COLO829 (cell line): ENCODE measurements at regions not wholly inside any gene's neighbourhood (a gene's known extent, or its start where the extent isn't known, plus 50 kb on each side); places are given as distances from the start of the nearest gene placed in this dataset.

Experiments
- DNase-seq: peaks from one replicate; pipeline ENCODE4 v3.0.0; 2012; ENCODE audit warnings: low spot score

DNA sequence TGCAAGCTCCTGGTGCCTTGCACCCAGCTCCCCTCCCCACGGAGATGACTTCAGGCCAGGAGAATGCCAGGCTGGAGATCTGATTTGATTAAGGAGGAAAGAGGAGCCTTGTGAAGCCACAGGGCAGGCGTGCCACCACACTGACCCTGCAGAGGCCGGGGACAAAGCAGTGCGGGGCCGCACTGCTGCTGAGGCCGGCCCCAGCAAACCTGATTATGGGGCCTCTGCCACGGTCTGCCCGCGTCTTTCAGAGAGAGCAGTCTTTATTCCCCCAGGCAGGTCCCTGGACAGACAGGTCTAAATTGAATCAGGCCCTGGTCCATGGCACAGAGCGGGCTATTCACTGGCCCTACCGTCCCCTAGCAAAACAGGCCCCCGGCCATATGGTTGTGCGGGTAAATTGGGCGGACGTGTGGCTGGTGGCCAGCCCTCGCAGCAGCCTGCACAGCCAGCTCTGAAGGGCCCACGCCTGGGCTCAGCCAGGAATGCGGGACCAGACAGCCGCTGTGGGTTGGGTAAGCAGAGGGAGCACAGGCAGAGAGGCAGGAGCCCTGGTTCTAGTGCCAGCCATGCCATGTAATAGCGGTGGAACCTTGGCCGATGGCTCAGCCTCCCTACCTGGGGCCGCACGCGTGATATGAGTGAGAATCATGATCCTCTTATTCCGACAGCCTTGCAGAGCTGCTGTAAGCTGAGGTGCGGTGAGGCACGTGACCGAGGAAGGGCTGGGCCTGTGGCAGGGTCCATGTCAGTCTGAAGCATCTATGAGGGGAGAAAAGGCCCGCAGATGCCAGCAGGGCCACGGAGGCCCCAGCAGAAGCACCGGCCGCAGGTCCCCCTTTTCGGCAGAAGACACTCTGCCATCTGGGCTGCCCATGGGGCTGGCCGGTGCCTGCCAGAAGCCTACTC lies 97.3 kb upstream of the MYCN start:
- no peak for DNase-seq

DNA sequence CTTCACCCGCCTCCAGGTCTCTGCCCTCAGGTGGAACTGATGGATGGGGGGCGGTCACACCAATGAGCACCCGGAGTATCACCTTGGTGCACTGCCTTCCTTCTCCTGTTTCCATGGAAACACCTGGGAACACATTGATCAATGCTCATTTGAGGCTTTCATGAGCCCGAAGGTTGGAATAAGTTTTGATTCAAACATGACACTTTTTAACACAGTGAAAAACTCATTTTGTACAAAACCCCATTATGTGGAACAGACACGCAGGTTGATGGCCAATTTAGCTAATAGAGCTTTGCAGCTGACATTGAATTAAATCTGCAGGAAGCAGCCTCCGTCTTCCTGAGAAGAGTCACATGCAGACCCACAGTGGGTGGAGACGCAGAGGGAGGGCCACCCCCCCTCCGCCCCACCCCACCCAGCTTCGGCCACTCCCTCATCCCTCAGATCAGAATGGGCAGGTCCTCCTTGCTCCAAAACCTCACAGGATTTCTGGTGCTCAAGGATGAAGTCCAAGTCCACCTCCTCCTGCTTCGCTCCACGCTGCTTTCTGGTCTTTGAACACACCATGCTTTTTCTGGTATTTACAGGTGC lies 96.0 kb upstream of the MYCN start:
- DNase-seq = no peak

DNA sequence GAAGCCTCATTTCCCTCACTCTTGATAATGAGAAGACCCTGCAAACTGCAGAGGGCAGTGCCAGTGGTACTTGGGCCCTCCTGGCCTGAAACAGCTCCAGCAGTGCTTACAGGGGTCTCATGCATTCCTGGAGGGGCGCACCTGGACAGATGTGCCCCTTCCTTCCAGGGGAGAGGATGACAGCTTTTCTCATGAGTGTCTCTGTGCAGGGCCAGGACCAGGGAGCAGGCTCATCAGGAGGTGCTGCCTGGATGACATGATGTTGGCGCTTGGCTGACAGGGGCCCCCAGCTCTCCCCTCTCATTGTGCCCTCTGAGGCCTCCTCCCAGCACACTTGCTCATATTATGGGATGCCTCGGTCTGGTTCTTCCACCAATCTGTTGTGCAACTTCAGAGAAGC lies 95.1 kb upstream of the MYCN start:
- DNase-seq = no peak

DNA sequence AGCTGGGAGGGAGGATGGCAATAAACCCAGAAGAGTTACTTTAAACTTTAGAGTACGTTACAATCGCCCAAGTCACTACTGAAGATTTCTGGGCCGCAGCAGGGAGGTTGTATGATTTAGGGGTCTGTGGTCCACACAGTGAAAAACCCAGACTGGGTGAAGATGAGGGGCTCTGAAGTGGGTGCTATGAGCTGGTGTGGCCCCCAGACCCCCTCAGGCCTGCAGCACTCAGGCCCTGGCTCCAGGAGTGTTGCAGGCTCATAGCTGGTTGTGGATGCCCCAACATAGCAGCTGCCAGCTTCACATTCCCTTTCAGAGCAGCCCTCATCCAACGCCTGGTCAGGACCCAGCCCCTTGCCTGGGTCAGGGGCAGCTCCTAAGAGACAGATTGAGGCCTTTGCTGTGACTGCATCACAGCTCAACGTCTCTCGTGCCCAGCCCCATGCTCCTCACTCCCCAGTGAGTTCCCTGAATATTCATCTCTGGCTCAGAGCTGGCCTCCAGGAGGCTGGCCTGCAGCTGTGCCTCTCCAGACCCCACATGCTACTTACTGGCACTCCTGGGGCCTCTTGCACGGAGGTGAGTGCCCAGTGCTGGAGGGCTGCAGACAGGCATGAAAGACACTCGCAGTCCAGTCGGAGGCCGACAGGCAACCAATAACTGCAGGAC lies 94.5 kb upstream of the MYCN start:
- no peak for DNase-seq

DNA sequence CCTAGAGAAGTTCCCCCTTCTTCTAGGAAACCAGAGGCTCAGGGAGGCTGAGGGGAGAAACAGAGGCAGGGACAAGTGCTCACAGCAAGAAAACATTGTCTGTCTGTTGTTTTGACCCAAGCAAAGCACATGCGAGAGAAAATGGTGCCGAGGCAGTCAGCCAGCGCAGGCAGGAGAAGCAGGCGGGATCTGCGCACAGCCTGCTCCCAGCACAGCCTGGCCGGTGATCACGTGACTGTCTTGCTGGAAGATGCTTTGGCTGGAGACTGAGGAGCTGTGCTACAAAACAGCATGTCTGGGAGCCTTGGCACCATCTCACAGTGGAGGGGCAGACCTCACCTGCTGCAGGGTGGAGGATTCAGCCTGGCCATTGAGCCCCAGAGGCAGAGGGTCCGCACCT lies 93.7 kb upstream of the MYCN start:
- no peak for DNase-seq

DNA sequence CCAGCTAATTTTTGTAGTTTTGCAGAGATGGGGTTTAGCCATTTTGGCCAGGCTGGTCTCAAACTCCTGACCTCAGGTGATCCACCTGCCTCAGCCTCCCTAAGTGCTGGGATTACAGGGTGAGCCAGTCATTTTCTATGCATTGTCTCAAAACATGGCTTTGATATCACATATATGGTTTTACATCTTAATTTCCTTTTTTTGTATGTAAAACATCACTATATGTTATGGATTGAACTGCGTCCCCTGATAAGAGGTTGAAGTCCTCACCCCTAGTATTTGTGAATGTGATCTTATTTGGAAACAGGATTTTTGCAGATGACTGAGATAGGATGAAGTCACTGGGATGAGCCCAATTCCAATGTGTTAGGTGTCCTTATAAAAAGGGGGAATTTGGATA lies 89.8 kb upstream of the MYCN start:
- no peak for DNase-seq

DNA sequence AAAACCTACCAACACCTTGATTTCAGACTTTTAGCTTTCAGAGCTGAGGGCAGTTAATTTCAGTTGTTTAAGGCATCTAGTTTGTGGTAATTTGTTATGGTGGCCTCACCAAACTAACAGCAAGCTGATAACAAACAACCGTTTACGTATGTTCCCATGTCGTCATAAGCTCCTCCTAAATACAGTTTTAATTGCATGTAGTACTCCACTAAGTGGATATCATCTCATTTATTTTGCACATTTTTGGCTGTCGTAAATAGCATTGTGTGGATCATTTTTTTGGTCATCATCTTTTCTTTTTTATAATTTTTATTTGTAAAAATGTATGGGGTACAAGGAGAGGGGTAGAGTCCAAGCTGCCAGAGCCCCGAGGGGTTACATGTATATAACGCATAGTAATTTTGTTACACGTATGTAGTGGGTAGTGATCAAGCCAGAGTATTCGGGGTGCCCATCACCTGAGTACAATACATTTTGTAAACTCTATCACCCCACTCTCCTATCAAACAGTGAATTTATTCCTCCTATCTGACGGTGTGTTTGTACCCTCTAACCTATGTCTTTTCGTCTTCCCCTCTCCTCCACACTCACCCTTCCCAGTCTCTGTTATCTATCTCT lies 89.2 kb upstream of the MYCN start:
- DNase-seq = no peak

DNA sequence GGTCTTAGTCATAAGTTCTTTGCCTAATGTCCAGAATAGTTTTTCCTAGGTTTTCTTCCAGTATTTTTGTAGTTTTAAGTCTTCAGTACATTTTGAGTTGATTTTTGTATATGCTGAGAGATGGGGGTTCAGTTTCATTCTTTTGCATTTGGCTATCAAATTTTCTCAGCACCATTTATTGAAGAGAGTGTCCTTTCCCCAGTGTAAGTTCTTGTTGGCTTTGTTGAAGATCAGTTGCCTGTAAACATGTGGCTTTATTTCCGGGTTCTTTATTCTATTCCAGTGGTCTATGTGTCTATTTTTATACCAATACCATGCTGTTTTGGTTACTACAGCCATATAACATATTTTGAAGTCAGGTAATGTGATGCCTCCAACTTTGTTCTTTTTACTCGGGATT lies 87.5 kb upstream of the MYCN start:
- no peak for DNase-seq

DNA sequence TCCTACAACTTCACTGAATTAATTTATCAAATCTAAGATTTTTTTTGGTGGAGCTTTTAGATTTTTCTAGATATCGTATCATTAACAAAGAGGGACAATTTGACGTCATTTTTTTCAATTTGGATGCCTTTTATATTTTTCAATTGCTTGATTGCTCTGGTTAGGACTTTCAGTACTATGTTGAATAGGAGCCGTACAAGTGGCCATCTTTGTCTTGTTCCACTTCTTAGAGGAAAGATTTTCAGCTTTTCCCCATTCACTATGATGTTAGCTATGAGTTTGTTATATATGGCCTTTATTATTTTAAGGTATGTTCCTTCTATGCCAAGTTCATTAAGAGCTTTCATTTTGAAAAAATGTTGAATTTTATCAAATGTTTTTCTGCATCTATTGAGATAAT lies 86.4 kb upstream of the MYCN start:
- DNase-seq = no peak

DNA sequence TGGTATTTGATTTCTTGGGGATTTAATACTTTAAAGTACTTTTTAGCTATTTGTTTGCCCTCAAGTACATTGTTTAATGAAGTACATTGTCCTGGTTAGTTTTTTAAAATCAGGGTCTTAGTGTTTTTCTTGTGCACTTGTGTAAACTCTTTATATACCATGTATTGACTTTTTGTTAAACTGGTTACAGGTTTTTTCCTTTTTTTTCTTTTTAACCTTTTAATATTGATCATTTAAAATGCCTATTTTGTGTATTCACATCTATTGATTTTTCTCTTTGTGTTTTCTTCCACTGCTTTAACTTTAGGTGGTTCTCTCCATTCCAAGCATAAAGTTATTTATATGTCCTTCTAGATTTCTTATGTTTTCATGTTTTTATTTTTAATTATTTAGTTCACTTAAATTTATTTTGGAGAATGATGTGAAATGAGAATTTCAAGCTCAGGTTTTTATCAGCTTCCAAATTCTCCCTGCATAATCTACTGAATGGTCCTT lies 84.5 kb upstream of the MYCN start:
- no peak for DNase-seq

DNA sequence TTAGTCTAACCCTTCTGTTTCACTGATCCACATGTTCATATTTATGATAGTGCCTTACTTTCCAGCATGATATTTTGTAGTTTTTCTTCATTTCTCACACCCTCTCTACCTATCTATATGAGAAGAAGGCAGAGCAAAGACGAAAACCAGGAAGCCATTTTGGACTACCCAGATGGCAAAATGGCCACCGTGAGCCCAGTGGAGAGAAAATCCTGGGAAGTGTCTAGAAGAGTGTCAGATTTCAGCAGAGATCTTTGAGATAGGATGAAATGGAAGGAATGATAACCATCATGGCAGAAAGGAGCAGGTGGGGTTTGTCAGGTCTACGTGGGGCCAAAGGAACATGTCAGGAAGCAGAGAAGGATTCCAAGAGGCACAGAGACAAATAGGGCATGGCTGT lies 84.0 kb upstream of the MYCN start:
- no peak for DNase-seq

DNA sequence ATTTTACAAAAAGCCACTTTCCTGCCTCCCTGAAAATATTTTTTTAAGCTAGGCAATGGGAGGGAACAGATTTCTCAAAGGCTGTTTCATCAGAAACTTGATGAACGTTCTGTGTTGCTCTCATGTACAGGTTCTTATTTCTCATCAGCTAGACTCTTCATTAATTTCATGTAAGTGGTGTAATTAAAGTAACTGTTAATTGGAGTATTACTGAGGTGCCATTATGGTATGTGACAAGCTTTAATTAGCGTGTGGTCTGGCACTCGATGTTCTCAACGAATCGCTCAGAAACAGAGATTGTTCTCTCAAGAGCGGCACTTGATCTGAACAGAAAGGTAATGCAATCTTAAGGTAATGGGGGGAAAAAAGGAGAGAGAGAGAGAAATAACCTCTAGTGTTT lies 81.9 kb upstream of the MYCN start:
- DNase-seq = no peak

DNA sequence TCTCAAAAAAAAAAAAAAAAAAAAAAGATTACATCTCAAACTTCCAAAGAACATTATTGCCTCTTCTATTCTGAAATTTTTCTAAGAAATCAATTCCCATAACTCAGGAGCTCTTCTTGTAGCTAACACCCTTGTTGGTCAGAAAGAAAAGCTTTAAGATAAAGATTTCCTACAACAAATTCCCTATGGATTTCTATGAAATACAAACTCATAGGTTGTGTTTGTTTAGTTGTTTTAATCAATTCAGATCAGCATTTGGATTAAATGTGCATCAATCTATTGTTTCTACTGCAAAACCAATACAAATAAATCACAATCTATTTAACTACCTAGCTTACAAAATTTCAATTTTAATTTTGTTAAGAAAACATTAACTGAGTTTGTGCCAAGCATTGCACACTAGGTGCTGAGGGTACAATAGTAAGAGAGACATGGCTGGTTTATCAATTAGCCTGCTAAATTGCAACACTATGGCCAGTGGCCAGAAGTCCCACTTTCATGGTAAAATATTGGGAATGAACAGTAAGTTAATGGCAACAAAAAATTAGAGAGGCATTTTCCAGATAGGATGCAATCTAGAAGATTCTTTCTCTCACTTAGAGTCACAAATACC lies 80.2 kb upstream of the MYCN start:
- no peak for DNase-seq

DNA sequence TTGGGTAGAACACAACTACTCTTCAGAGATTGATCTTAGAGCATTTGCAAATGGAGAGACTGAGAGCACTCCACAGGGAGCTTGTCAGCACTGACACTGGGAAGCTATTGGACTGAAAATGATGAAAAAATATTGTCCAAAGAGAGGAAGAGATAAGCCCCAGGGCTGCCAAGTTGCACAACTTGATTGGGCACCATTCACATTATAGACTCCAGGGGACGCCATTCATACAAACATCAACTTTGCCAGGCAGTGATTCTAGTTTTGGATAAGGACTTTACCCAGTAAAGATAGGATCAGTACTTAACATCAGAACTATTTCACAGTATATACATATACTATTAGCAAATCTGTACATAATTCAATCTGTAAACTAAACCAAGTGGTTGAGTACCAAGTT lies 79.6 kb upstream of the MYCN start:
- no peak for DNase-seq

DNA sequence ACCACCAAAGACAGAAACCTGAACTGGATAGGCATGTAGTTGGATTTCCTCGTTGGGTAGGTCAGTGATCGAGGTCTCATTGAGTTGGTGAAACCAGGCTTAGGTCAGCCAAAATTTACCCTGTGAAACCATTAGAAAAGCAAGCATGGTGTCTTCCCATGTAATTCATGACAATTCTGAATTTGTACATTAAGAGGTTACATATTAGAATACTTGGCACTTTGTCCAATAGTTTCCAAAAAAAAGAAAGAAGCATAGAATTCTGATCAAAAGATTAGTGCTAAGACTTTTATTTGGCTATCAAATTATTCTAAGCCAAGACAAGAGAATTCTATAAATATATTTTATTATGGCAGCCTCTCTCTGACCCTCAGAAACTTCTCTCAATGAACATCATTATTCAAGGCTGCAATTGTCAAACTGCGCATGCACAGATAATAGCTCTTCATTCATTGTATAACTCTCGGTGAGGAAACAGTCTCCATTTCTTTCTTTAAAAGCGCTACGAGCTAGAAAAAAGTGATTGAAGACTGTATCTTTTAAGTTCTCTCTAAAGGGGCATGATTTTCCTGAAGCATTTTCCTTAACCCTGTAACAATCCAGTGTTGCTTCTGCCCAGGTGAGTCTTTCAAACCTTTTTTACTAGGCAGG lies 79.1 kb upstream of the MYCN start:
- no peak for DNase-seq

DNA sequence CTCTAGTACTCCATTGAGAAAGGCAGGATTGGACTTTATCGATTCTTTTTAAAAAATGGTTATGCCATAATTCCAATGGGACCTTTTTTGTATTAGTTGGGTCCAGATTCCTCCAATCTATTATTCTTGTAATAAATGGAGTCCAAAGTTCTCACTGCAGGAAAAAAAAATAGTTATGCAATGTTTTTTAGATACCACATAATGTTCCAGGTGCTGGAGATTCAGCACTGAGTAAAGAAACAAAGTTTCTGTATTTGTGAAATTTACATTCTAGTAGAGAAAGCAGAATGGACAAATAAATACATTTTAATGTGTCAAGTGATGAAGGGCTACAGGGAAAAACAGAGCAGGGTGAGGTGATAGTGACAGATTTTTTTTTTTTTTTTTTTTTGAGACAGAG lies 78.5 kb upstream of the MYCN start:
- no peak for DNase-seq

DNA sequence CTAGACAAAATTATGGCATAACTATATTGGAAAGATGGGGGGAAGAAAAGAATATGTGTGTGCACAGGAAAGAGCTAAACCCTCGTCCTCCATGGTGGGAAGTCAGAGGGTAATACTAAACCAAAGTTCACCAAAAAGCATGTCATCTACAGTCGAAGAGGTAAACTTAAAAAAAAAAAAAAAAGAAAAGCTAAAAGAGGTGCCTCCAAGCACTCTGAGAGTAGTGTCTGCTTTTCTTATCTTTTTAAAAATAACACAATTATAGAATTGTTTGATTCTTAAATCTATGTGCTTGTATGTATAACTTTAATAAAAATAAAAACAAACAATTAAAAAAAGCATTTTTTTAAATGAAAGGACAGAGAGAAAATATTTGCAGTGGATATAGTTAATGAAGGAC lies 77.3 kb upstream of the MYCN start:
- DNase-seq = no peak

DNA sequence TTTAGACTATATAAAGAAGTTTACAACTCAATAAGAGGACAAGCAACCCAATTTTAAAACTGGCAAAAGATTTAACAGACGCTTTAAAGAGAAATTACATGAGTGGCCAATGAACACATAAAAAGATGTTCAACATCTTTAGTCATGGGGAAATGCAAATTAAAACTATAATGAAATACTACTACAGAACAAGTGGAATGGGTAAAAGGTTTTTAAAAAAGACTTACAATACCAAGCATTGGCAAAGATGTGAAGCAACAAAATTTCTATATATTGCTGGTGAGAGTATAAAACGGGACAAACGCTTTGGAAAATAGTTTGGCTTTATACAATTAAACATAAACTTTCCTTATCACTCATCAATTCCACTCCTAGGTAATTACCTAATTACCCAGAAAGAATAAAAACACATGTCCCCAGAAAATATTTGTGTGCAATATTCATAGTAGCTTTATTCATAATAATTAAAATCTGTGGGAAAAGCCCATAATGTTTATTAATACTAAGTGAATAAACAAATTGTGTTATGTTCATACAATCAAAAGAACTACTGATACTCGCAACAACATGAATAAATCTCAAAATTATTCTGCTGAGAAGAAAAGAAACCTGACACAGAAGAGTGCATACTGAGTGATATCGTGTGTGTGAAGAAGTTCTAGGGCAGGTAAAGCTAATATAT lies 76.7 kb upstream of the MYCN start:
- no peak for DNase-seq

DNA sequence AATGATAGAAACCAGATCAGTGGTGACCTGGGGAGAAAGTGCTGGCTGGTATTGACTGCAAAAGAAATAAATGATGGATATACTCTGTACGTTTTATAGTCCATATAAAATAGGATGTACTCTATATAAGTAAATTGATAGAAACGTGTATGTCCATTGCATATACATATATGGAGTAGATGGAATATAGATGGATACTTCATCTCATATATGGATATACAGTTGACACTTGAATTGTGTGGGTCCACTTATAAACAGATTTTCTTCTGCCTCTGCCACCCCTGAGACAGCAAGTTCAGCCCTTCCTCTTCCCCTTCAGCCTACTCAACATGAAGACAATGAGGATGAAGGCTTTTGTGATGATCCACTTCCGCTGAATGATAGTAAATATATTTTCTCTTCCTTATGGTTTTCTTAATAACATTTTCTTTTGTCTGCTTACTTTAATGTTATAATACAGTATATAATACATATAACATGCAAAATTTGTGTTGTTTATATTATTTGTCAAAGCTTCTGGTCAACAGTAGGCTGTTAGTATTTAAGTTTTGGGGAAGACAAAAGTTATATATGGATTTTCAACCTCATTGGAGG lies 76.1 kb upstream of the MYCN start:
- no peak for DNase-seq

DNA sequence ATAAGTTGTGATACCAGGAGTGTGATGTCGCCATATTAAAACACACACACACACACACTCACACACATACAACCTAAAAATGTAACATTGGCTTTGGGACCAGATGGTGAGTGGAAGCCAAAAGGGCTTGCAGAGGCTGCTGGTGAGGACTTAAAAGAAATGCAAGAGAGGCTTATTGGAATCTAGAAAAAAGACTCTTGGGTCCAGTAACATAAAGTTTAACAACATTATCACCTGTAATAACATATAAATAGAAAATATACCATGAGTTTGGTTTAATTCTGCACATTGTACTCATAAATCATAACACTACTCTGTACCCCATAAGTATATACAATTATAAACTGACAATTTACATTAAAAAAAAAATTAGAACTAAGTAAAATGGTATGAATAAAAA lies 74.4 kb upstream of the MYCN start:
- DNase-seq = no peak
